PC-9 (cell line): ENCODE measurements at regions not wholly inside any gene's neighbourhood (a gene's known extent, or its start where the extent isn't known, plus 50 kb on each side); places are given as distances from the start of the nearest gene placed in this dataset.

Experiments
- BruUV-seq: library from RNA; stranded (reverse); fragments of 400-500 nt; replicated peaks from 2 replicates; lab custom pipeline; 2021; lab: Mats Ljungman, UMichigan
- CTCF ChIA-PET: fragments of 300-600 bp; sonication (Branson Sonifier 250); formaldehyde crosslinking; loops from one replicate; lab custom pipeline; 2022; ENCODE audit warnings: antibody characterized with exemption; lab: Charles Lee
- POLR2A ChIA-PET: fragments of 300-600 bp; sonication (Branson Sonifier 250); formaldehyde crosslinking; loops from one replicate; lab custom pipeline; 2022; ENCODE audit warnings: antibody characterized with exemption; ENCODE audit not compliant: unreplicated experiment; lab: Charles Lee
- DNase-seq, 2 experiments: peaks; one replicate each; pipeline versions ENCODE4 v3.0.0 to v3.0.0-alpha.2; 2015 to 2022; ENCODE audit warnings: mixed read lengths in 1 of 2
- H2AFZ ChIP-seq: fragments of 200-600 bp; sonication (generic); 2 replicates; pipeline ENCODE4 v1.8.1; 2017; ENCODE audit warnings: antibody characterized with exemption
- H3F3A ChIP-seq: fragments of 200-600 bp; sonication (generic); 2 replicates; pipeline ENCODE4 v1.8.1; 2017; ENCODE audit warnings: antibody characterized with exemption, mild to moderate bottlenecking, low read depth; ENCODE audit not compliant: insufficient read depth
- H3K27ac ChIP-seq: fragments of 200-600 bp; sonication (generic); 2 replicates; pipeline ENCODE4 v1.6.1; 2016; ENCODE audit warnings: mixed run types
- H3K27me3 ChIP-seq: fragments of 200-600 bp; sonication (generic); 2 replicates; pipeline ENCODE4 v1.6.1; 2016; ENCODE audit warnings: low read depth, mixed run types; ENCODE audit not compliant: insufficient read depth
- H3K36me3 ChIP-seq: fragments of 200-600 bp; sonication (generic); 2 replicates; pipeline ENCODE4 v1.6.1; 2016; ENCODE audit warnings: low read depth, mixed run types
- H3K4me1 ChIP-seq: fragments of 200-600 bp; sonication (generic); replicated peaks from 2 replicates; pipeline ENCODE4 v1.6.1; 2016; ENCODE audit warnings: mixed run types; ENCODE audit not compliant: insufficient read depth
- H3K4me2 ChIP-seq: fragments of 200-600 bp; sonication (generic); 2 replicates; pipeline ENCODE4 v1.6.1; 2017; ENCODE audit warnings: mixed run types
- H3K4me3 ChIP-seq: fragments of 200-600 bp; sonication (generic); 2 replicates; pipeline ENCODE4 v1.6.1; 2016; ENCODE audit warnings: mixed run types
- H3K79me2 ChIP-seq: fragments of 200-600 bp; sonication (generic); 2 replicates; pipeline ENCODE4 v1.6.1; 2017; ENCODE audit warnings: low read depth, mixed run types
- H3K9me2 ChIP-seq: fragments of 200-600 bp; sonication (generic); 2 replicates; pipeline ENCODE4 v1.8.1; 2017; ENCODE audit warnings: mild to moderate bottlenecking; ENCODE audit not compliant: insufficient read depth
- H3K9me3 ChIP-seq: fragments of 200-600 bp; sonication (generic); 2 replicates; pipeline ENCODE4 v1.8.1; 2016; ENCODE audit warnings: low read depth; ENCODE audit not compliant: insufficient read depth
- H4K20me1 ChIP-seq: fragments of 200-600 bp; sonication (generic); 2 replicates; pipeline ENCODE4 v1.8.1; 2017; ENCODE audit not compliant: insufficient read depth
- EZH2 ChIP-seq: fragments of 200-600 bp; sonication (generic); IDR thresholded peaks from 2 replicates; pipeline ENCODE4 v1.8.0; 2017; ENCODE audit warnings: antibody characterized with exemption, low read depth
- intact Hi-C: fragments of 100-400 bp; cut with micrococcal nuclease; formaldehyde crosslinking; loops from one replicate; pipeline ENCODE4 v1.10.0; 2022; ENCODE audit not compliant: unreplicated experiment
- TF ChIP-seq, protein P1 (sequence below): fragments of 200-600 bp; sonication (generic); conservative IDR thresholded peaks from 2 replicates; pipeline ENCODE4 v1.6.1; 2017; ENCODE audit warnings: mixed run types, antibody characterized with exemption, mild to moderate bottlenecking, moderate library complexity

DNA sequence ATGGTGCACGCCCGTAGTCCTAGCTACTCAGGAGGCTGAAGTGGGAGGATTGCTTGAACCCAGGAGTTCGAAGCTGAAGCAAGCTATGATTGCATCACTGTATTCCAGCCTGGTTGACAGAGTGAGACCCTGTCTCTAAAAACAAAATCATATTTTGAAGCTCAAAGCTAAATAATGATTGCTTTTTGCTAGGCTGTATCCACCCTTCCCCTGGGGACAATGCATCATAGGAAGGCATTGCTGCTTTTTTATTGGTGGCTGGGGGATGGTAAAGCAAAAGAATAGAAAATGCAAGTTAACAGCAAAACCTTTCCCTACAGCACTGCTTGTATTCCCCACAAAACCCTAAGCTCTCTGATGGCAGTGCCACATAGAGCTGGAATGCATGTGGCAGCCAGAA lies 107.5 kb upstream of the WAC start:
- CTCF ChIA-PET = no interaction called here
- Histone ChIP-seq H3K4me1 (no peaks in the 10 kb centered on the region), H2AFZ (no peak overlapping the region), H3K4me2 (no peak overlapping the region), H3K79me2 (no peaks in the 10 kb centered on the region), H3K4me3 (no peak overlapping the region), H3F3A (no peaks in the 10 kb centered on the region), H3K9me3 (no peaks in the 10 kb centered on the region), H3K27ac (no peak overlapping the region), H3K27me3 (no peaks in the 10 kb centered on the region), H3K9me2 (no peaks in the 10 kb centered on the region), H3K36me3 (no peaks in the 10 kb centered on the region), H4K20me1 (no peaks in the 10 kb centered on the region)
- TF ChIP-seq, protein P1, sequence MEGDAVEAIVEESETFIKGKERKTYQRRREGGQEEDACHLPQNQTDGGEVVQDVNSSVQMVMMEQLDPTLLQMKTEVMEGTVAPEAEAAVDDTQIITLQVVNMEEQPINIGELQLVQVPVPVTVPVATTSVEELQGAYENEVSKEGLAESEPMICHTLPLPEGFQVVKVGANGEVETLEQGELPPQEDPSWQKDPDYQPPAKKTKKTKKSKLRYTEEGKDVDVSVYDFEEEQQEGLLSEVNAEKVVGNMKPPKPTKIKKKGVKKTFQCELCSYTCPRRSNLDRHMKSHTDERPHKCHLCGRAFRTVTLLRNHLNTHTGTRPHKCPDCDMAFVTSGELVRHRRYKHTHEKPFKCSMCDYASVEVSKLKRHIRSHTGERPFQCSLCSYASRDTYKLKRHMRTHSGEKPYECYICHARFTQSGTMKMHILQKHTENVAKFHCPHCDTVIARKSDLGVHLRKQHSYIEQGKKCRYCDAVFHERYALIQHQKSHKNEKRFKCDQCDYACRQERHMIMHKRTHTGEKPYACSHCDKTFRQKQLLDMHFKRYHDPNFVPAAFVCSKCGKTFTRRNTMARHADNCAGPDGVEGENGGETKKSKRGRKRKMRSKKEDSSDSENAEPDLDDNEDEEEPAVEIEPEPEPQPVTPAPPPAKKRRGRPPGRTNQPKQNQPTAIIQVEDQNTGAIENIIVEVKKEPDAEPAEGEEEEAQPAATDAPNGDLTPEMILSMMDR = no peak
- TF ChIP-seq EZH2 = no peak
- no TSS peak for BruUV-seq
- POLR2A ChIA-PET = interaction anchor here (0.5 kb wide), 1 partner anchor 96 kb away, joined by 3 read pairs; no protein-coding TSS in a partner anchor
- no peak for DNase-seq
- intact Hi-C loops = no loop called here

DNA sequence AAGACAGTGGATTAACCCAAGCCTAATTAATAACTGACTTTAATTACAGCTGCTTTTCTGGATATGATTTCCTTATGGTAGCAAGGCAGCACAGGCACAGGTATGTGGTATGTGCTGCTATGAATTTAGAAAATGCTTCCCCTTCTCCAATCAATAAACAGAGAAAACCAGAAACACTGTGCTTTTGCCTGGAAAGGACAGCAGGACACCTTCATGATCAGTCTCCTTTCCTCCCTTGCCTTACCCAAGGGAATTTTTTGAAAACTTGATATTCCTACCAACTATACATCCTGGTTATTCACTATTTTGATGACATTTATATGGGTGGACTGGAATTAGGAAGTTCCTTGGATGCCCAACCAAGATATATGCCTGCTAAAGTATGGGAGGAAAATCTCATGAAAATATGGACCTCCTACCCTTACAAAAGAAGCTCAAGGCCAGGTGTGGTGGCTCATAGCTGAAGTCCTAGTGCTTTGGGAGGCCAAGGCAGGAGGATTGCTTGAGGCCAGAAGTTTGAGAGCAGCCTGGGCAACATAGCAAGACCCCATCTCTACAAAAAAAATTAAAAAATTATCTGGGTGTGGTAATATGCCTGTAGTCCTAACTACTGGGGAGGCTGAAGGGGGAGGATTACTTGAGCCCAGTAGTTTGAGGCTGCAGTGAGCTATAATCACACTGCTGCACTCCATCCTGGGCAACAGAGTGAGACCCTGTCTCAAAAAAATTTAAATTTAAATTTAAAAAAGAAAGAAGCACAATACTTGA lies 106.3 kb upstream of the WAC start:
- no peak for TF ChIP-seq EZH2
- TF ChIP-seq, protein P1 = no peak
- Histone ChIP-seq H3K9me3 (no peaks in the 10 kb centered on the region), H3K4me3 (no peak overlapping the region), H3K27ac (no peak overlapping the region), H3F3A (no peaks in the 10 kb centered on the region), H4K20me1 (no peaks in the 10 kb centered on the region), H2AFZ (no peak overlapping the region), H3K79me2 (no peaks in the 10 kb centered on the region), H3K4me1 (no peaks in the 10 kb centered on the region), H3K27me3 (no peaks in the 10 kb centered on the region), H3K9me2 (no peaks in the 10 kb centered on the region), H3K4me2 (no peak overlapping the region), H3K36me3 (no peaks in the 10 kb centered on the region)
- ChIA-PET POLR2A (no interaction called here), CTCF (no interaction called here)
- intact Hi-C loops = no loop called here
- DNase-seq = no peak
- no TSS peak for BruUV-seq

DNA sequence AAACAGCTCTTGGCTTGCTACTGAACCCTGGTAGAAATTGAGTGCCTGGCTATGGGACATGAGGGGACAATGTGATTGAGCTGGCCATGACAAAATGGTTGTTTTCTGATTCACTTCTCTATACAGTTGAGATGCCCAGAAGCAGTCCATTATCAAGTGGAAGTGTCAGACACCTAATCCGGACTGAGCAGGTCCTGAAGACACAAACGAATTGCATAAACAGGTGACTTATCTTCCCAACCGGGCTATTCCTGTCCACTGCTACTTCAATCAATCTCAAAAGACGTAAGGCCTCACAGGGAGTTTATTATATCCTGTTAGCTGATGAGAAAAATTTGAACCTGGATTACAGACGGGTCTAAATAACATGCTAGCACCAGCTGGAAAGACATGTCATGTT lies 105.5 kb upstream of the WAC start:
- Histone ChIP-seq H3K79me2 (no peaks in the 10 kb centered on the region), H3K36me3 (no peaks in the 10 kb centered on the region), H3K27me3 (no peaks in the 10 kb centered on the region), H3K4me1 (no peaks in the 10 kb centered on the region), H3K4me3 (no peak overlapping the region), H4K20me1 (no peaks in the 10 kb centered on the region), H3K4me2 (no peak overlapping the region), H2AFZ (no peak overlapping the region), H3F3A (no peaks in the 10 kb centered on the region), H3K9me2 (no peaks in the 10 kb centered on the region), H3K27ac (no peak overlapping the region), H3K9me3 (no peaks in the 10 kb centered on the region)
- intact Hi-C loops = no loop called here
- TF ChIP-seq, protein P1 = no peak
- no peak for DNase-seq
- BruUV-seq = no TSS peak
- CTCF ChIA-PET = no interaction called here
- POLR2A ChIA-PET = no interaction called here
